ENCODE measurements at regions not wholly inside any gene's neighbourhood (a gene's known extent, or its start where the extent isn't known, plus 50 kb on each side); places are given as distances from the start of the nearest gene placed in this dataset.

DNA sequence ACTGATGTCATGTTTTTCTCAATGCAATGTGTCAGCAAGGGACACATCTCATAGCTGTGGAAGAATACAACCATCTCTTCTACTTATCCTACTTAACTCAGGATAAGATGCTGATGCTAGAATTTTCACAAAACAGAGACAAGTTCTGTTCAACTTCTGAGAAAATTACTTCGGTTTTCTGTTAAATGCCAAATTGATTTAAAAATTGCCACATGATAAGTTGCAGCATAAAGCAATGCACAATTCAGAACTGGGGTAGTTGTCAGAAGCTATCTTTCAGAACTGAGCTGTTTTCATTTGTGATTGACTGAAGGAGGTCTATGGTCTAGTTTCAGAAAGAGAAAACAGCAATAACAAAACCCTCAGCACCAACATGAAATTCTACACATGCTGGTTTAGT, 954.8 kb upstream of the C9orf72 start:
- Histone ChIP-seq H3K4me1 (ENCODE audit: control insufficient read depth, insufficient read depth, low read length) (no peaks in the 10 kb centered on the region), H3K36me3 (ENCODE audit: control insufficient read depth in 2 of 2, insufficient read depth in 1 of 2, low read length in 2 of 2) (no peaks in the 10 kb centered on the region), H3K9me3 (ENCODE audit: control insufficient read depth, insufficient read depth, low read depth, low read length) (no peaks in the 10 kb centered on the region), H3K4me3 (ENCODE audit: low read depth, low read length) (no peak overlapping the region), H3K27ac (ENCODE audit: extremely low read depth, low read depth, low read length) (no peak overlapping the region)
- ChIA-PET CTCF (interaction anchor here (0.5 kb wide), 1 partner anchor 61 kb away, joined by 5 read pairs; no protein-coding TSS in a partner anchor), POLR2A (no interaction called here)
- TF ChIP-seq HOXC10 (CRISPR knock-in tag; IDR thresholded peaks at IDR 0.05) (no peak), ZNF214 (tag by site-specific recombination; IDR thresholded peaks at IDR 0.05; ENCODE audit: borderline replicate concordance) (no peak), MYNN (tag by site-specific recombination; IDR thresholded peaks at IDR 0.05; ENCODE audit: borderline replicate concordance) (no peak), ZSCAN30 (tag by site-specific recombination; IDR thresholded peaks at IDR 0.05) (no peak), SP2 (tag by site-specific recombination; IDR thresholded peaks at IDR 0.05) (no peak), ZNF501 (tag by site-specific recombination; IDR thresholded peaks at IDR 0.05) (no peak)
- TF ChIP-seq, protein P1, sequence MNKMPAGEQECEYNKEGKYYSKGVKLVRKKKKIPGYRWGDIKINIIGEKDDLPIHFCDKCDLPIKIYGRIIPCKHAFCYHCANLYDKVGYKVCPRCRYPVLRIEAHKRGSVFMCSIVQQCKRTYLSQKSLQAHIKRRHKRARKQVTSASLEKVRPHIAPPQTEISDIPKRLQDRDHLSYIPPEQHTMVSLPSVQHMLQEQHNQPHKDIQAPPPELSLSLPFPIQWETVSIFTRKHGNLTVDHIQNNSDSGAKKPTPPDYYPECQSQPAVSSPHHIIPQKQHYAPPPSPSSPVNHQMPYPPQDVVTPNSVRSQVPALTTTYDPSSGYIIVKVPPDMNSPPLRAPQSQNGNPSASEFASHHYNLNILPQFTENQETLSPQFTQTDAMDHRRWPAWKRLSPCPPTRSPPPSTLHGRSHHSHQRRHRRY (tag by site-specific recombination; IDR thresholded peaks at IDR 0.05): no peak
- TF ChIP-seq, protein P2, sequence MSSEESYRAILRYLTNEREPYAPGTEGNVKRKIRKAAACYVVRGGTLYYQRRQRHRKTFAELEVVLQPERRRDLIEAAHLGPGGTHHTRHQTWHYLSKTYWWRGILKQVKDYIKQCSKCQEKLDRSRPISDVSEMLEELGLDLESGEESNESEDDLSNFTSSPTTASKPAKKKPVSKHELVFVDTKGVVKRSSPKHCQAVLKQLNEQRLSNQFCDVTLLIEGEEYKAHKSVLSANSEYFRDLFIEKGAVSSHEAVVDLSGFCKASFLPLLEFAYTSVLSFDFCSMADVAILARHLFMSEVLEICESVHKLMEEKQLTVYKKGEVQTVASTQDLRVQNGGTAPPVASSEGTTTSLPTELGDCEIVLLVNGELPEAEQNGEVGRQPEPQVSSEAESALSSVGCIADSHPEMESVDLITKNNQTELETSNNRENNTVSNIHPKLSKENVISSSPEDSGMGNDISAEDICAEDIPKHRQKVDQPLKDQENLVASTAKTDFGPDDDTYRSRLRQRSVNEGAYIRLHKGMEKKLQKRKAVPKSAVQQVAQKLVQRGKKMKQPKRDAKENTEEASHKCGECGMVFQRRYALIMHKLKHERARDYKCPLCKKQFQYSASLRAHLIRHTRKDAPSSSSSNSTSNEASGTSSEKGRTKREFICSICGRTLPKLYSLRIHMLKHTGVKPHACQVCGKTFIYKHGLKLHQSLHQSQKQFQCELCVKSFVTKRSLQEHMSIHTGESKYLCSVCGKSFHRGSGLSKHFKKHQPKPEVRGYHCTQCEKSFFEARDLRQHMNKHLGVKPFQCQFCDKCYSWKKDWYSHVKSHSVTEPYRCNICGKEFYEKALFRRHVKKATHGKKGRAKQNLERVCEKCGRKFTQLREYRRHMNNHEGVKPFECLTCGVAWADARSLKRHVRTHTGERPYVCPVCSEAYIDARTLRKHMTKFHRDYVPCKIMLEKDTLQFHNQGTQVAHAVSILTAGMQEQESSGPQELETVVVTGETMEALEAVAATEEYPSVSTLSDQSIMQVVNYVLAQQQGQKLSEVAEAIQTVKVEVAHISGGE (tag by site-specific recombination; conservative IDR thresholded peaks at IDR 0.05; ENCODE audit: low read depth): no peak
- TF ChIP-seq, protein P3, sequence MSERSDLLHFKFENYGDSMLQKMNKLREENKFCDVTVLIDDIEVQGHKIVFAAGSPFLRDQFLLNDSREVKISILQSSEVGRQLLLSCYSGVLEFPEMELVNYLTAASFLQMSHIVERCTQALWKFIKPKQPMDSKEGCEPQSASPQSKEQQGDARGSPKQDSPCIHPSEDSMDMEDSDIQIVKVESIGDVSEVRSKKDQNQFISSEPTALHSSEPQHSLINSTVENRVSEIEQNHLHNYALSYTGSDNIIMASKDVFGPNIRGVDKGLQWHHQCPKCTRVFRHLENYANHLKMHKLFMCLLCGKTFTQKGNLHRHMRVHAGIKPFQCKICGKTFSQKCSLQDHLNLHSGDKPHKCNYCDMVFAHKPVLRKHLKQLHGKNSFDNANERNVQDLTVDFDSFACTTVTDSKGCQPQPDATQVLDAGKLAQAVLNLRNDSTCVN (tag by site-specific recombination; optimal IDR thresholded peaks at IDR 0.05): no peak

DNA sequence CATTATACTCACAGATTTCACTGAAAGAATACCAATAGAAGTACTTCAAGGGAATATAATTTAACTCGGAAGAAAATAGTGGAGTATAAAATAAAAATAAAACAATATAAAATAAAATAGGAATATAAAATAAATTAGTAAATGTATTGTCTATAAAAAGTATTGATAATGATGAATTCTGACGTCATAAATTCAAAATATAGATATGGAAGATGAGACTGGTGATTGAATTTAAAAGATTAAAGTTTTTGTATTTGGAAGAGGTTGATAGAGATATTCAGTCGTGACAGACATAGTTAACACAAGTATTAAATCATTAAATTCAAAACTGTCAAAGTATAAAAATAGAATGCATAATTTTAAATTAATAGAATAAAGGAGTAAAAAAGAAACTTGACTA, 964.9 kb upstream of the C9orf72 start:
- ChIA-PET CTCF (no interaction called here), POLR2A (no interaction called here)
- H3K4me1 ChIP-seq (ENCODE audit: control insufficient read depth, insufficient read depth, low read length): no peaks in the 10 kb centered on the region
- H3K4me3 ChIP-seq (ENCODE audit: low read depth, low read length): no peak overlapping the region
- no peak for TF ChIP-seq ZNF785 (tag by site-specific recombination; IDR thresholded peaks at IDR 0.05)
- TF ChIP-seq ZSCAN23 (tag by site-specific recombination; IDR thresholded peaks at IDR 0.05): no peak
- TF ChIP-seq GLI4 (tag by site-specific recombination; IDR thresholded peaks at IDR 0.05): no peak
- TF ChIP-seq, protein P4, sequence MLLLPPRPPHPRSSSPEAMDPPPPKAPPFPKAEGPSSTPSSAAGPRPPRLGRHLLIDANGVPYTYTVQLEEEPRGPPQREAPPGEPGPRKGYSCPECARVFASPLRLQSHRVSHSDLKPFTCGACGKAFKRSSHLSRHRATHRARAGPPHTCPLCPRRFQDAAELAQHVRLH (tag by site-specific recombination; IDR thresholded peaks at IDR 0.05): no peak
- TF ChIP-seq ZNF350 (tag by site-specific recombination; IDR thresholded peaks at IDR 0.05): no peak
- TF ChIP-seq, protein P5, sequence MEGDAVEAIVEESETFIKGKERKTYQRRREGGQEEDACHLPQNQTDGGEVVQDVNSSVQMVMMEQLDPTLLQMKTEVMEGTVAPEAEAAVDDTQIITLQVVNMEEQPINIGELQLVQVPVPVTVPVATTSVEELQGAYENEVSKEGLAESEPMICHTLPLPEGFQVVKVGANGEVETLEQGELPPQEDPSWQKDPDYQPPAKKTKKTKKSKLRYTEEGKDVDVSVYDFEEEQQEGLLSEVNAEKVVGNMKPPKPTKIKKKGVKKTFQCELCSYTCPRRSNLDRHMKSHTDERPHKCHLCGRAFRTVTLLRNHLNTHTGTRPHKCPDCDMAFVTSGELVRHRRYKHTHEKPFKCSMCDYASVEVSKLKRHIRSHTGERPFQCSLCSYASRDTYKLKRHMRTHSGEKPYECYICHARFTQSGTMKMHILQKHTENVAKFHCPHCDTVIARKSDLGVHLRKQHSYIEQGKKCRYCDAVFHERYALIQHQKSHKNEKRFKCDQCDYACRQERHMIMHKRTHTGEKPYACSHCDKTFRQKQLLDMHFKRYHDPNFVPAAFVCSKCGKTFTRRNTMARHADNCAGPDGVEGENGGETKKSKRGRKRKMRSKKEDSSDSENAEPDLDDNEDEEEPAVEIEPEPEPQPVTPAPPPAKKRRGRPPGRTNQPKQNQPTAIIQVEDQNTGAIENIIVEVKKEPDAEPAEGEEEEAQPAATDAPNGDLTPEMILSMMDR (tag by site-specific recombination; IDR thresholded peaks at IDR 0.05): no peak
- no peak for TF ChIP-seq ZNF433 (tag by site-specific recombination; IDR thresholded peaks at IDR 0.05; ENCODE audit: low read depth)
- no peak for TF ChIP-seq ZNF510 (tag by site-specific recombination; IDR thresholded peaks at IDR 0.05; ENCODE audit: insufficient replicate concordance)
- TF ChIP-seq, protein P6, sequence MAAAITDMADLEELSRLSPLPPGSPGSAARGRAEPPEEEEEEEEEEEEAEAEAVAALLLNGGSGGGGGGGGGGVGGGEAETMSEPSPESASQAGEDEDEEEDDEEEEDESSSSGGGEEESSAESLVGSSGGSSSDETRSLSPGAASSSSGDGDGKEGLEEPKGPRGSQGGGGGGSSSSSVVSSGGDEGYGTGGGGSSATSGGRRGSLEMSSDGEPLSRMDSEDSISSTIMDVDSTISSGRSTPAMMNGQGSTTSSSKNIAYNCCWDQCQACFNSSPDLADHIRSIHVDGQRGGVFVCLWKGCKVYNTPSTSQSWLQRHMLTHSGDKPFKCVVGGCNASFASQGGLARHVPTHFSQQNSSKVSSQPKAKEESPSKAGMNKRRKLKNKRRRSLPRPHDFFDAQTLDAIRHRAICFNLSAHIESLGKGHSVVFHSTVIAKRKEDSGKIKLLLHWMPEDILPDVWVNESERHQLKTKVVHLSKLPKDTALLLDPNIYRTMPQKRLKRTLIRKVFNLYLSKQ (tag by site-specific recombination; IDR thresholded peaks at IDR 0.05; ENCODE audit: borderline replicate concordance): no peak
- TF ChIP-seq ZNF175 (tag by site-specific recombination; IDR thresholded peaks at IDR 0.05): no peak
- TF ChIP-seq, protein P2 (tag by site-specific recombination; conservative IDR thresholded peaks at IDR 0.05; ENCODE audit: low read depth): no peak
- TF ChIP-seq, protein P1 (tag by site-specific recombination; IDR thresholded peaks at IDR 0.05): no peak
- H3K9me3 ChIP-seq (ENCODE audit: control insufficient read depth, insufficient read depth, low read depth, low read length): no peaks in the 10 kb centered on the region
- no peak overlapping the region for H3K27ac ChIP-seq (ENCODE audit: extremely low read depth, low read depth, low read length)
- no peaks in the 10 kb centered on the region for H3K36me3 ChIP-seq (ENCODE audit: control insufficient read depth in 2 of 2, insufficient read depth in 1 of 2, low read length in 2 of 2)

Data from HEK293 (cell line).